ENCODE measurements at regions not wholly inside any gene's neighbourhood (a gene's known extent, or its start where the extent isn't known, plus 50 kb on each side); places are given as distances from the start of the nearest gene placed in this dataset.

GRCh38 chr18:70758780-70759179 is 469.9 kb downstream of the SOCS6 start:
- no peak for TF ChIP-seq POLR2A (IDR thresholded peaks at IDR 0.05)
- TF ChIP-seq CTCF (IDR thresholded peaks at IDR 0.05) = no peak

Measured in tibial nerve (tissue), 3 donors.